Esophagus muscularis mucosa (tissue), 3 donors: ENCODE measurements at regions not wholly inside any gene's neighbourhood (a gene's known extent, or its start where the extent isn't known, plus 50 kb on each side); places are given as distances from the start of the nearest gene placed in this dataset.

ENCODE experiments used
- CTCF ChIP-seq, 3 experiments: fragments of 200-600 bp in 2 of 3; fragments of 450-650 bp in 1 of 3; sonication (generic) in 2 of 3; IDR thresholded peaks; one replicate each; pipeline ENCODE4 v1.5.1; 2017 to 2019; ENCODE audit warnings: antibody characterized with exemption in 3 of 3, mild to moderate bottlenecking in 2 of 3, moderate library complexity in 1 of 3
- POLR2A ChIP-seq: fragments of 450-650 bp; IDR thresholded peaks from one replicate; pipeline ENCODE4 v1.6.1; 2017; ENCODE audit warnings: antibody characterized with exemption, moderate library complexity, mild to moderate bottlenecking, low read depth
- POLR2AphosphoS5 ChIP-seq, 2 donors: sonication (generic); formaldehyde crosslinking; IDR thresholded peaks; one replicate each; pipeline ENCODE4 v1.6.1; 2017; ENCODE audit warnings: antibody characterized with exemption in 2 of 2

- no peak for TF ChIP-seq CTCF (IDR thresholded peaks at IDR 0.05)
- TF ChIP-seq POLR2A = no peak
- TF ChIP-seq POLR2AphosphoS5 (IDR thresholded peaks at IDR 0.05) = no peak
Observed at GRCh38 chr3:23029001-23029400, 174.1 kb upstream of the UBE2E2 start.
